IMR-90 (cell line): ENCODE measurements at regions not wholly inside any gene's neighbourhood (a gene's known extent, or its start where the extent isn't known, plus 50 kb on each side); places are given as distances from the start of the nearest gene placed in this dataset.

Experiments used
- ATAC-seq: fragments of 200-7000 bp; cut with Tn5 transposase; 2 replicates; pipeline ENCODE4 v1.9.1; 2020; ENCODE audit warnings: low read depth, mild to moderate bottlenecking, moderate library complexity
- BruUV-seq: library from RNA; stranded (reverse); fragments of 400-500 nt; replicated peaks from 2 replicates; lab custom pipeline; 2021; lab: Mats Ljungman, UMichigan
- CTCF ChIA-PET: fragments of 300-600 bp; formaldehyde crosslinking; extraction: SDS; loops from one replicate; lab custom pipeline; 2021; ENCODE audit warnings: antibody characterized with exemption; lab: Yijun Ruan, JAX
- POLR2A ChIA-PET: fragments of 300-600 bp; sonication (Branson Sonifier 250); formaldehyde crosslinking; loops from one replicate; lab custom pipeline; 2022; ENCODE audit warnings: antibody characterized with exemption; ENCODE audit not compliant: unreplicated experiment; lab: Charles Lee
- DNase-seq: peaks from one replicate; pipeline ENCODE4 v3.0.0; 2013
- H2AFZ ChIP-seq: replicated peaks from 2 replicates; pipeline ENCODE3; 2013; ENCODE audit warnings: low read length, mild to moderate bottlenecking; ENCODE audit not compliant: poor library complexity
- H2AK5ac ChIP-seq: 2 replicates; pipeline ENCODE4 v1.6.1; 2013; ENCODE audit warnings: low read depth, low read length, inconsistent platforms
- H2AK9ac ChIP-seq: replicated peaks from 2 replicates; pipeline ENCODE3; 2013; ENCODE audit warnings: mild to moderate bottlenecking, low read depth, low read length, moderate library complexity; ENCODE audit not compliant: poor library complexity
- H2BK120ac ChIP-seq: 2 replicates; pipeline ENCODE4 v1.6.1; 2013; ENCODE audit warnings: low read depth, low read length, inconsistent platforms
- H2BK15ac ChIP-seq: 3 replicates; pipeline ENCODE4 v1.6.1; 2013; ENCODE audit warnings: low read depth, low read length, inconsistent platforms
- H2BK20ac ChIP-seq: 2 replicates; pipeline ENCODE4 v1.6.1; 2013; ENCODE audit warnings: low read depth, mild to moderate bottlenecking, inconsistent platforms, low read length, moderate library complexity
- H2BK5ac ChIP-seq: 2 replicates; pipeline ENCODE4 v1.6.1; 2013; ENCODE audit warnings: mild to moderate bottlenecking, low read depth, low read length, inconsistent platforms; ENCODE audit not compliant: poor library complexity, severe bottlenecking
- H3K14ac ChIP-seq: replicated peaks from 2 replicates; pipeline ENCODE4 v1.6.1; 2013; ENCODE audit warnings: low read depth, low read length, inconsistent platforms
- H3K18ac ChIP-seq: 2 replicates; pipeline ENCODE4 v1.6.1; 2013; ENCODE audit warnings: low read depth, low read length, control low read depth
- H3K23ac ChIP-seq: 2 replicates; pipeline ENCODE4 v1.6.1; 2013; ENCODE audit warnings: low read depth, low read length, inconsistent platforms
- H3K27ac ChIP-seq: 2 replicates; pipeline ENCODE4 v1.5.1; 2013; ENCODE audit warnings: mild to moderate bottlenecking, control low read depth, low read length; ENCODE audit not compliant: insufficient read depth
- H3K27me3 ChIP-seq: 2 replicates; pipeline ENCODE4 v1.6.1; 2013; ENCODE audit warnings: low read length; ENCODE audit not compliant: control insufficient read depth, insufficient read depth
- H3K36me3 ChIP-seq: 2 replicates; pipeline ENCODE4 v1.6.1; 2013; ENCODE audit warnings: low read length, mixed read lengths; ENCODE audit not compliant: control insufficient read depth, insufficient read depth
- H3K4ac ChIP-seq: 2 replicates; pipeline ENCODE4 v1.6.1; 2013; ENCODE audit warnings: low read depth, low read length, inconsistent platforms
- H3K4me1 ChIP-seq: 2 replicates; pipeline ENCODE4 v1.6.1; 2013; ENCODE audit warnings: low read length, mixed read lengths; ENCODE audit not compliant: control insufficient read depth, insufficient read depth
- H3K4me2 ChIP-seq: 2 replicates; pipeline ENCODE4 v1.6.1; 2013; ENCODE audit warnings: low read depth, mild to moderate bottlenecking, control low read depth, low read length, moderate library complexity
- H3K4me3 ChIP-seq: 2 replicates; pipeline ENCODE4 v1.5.1; 2013; ENCODE audit warnings: low read depth, mild to moderate bottlenecking, control low read depth, low read length, moderate library complexity; ENCODE audit not compliant: insufficient read depth
- H3K56ac ChIP-seq: 2 replicates; pipeline ENCODE4 v1.6.1; 2013; ENCODE audit warnings: low read length, inconsistent platforms; ENCODE audit not compliant: insufficient read depth; ENCODE audit errors: extremely low read depth
- H3K79me1 ChIP-seq, 2 experiments: 2 replicates each; pipeline ENCODE4 v1.6.1; 2013; ENCODE audit warnings: low read length in 2 of 2, inconsistent platforms in 1 of 2, low read depth in 1 of 2
- H3K9ac ChIP-seq: 2 replicates; pipeline ENCODE4 v1.6.1; 2013; ENCODE audit warnings: low read depth, low read length, control low read depth
- H3K9me1 ChIP-seq: 2 replicates; pipeline ENCODE4 v1.6.1; 2013; ENCODE audit warnings: low read length, inconsistent platforms; ENCODE audit not compliant: insufficient read depth
- H3K9me3 ChIP-seq: 2 replicates; pipeline ENCODE4 v1.6.1; 2013; ENCODE audit warnings: low read length; ENCODE audit not compliant: control insufficient read depth, insufficient read depth
- H4K20me1 ChIP-seq: 2 replicates; pipeline ENCODE4 v1.6.1; 2013; ENCODE audit warnings: low read length, inconsistent platforms; ENCODE audit not compliant: insufficient read depth
- H4K5ac ChIP-seq: 2 replicates; pipeline ENCODE4 v1.6.1; 2013; ENCODE audit warnings: mild to moderate bottlenecking, low read depth, low read length, control low read depth
- H4K8ac ChIP-seq, 2 experiments: 2 replicates each; pipeline ENCODE4 v1.6.1; 2013; ENCODE audit warnings: low read depth in 2 of 2, low read length in 2 of 2, control low read depth in 1 of 2, inconsistent platforms in 1 of 2
- H4K91ac ChIP-seq: 2 replicates; pipeline ENCODE4 v1.6.1; 2013; ENCODE audit warnings: low read depth, low read length, inconsistent platforms; ENCODE audit not compliant: insufficient read depth
- BHLHE40 ChIP-seq: fragments of 150-350 bp; IDR thresholded peaks from 2 replicates; pipeline ENCODE4 v1.6.1; 2016; ENCODE audit warnings: mild to moderate bottlenecking, low read depth, low read length
- CEBPB ChIP-seq: IDR thresholded peaks from 2 replicates; pipeline ENCODE4 v1.6.1; 2012; ENCODE audit warnings: low read depth, low read length, improper control_type of control experiment
- CHD1 ChIP-seq: IDR thresholded peaks from 2 replicates; pipeline ENCODE4 v1.6.1; 2012; ENCODE audit warnings: low read depth, low read length, improper control_type of control experiment
- CTCF ChIP-seq: conservative IDR thresholded peaks from 2 replicates; pipeline ENCODE4 v1.5.1; 2012; ENCODE audit warnings: mild to moderate bottlenecking, low read depth, low read length, improper control_type of control experiment
- FOS ChIP-seq: fragments of 150-350 bp; IDR thresholded peaks from 2 replicates; pipeline ENCODE4 v1.6.1; 2016; ENCODE audit warnings: low read depth, low read length
- MAFK ChIP-seq: IDR thresholded peaks from 2 replicates; pipeline ENCODE4 v1.6.1; 2012; ENCODE audit warnings: low read depth, low read length, improper control_type of control experiment
- MAZ ChIP-seq: IDR thresholded peaks from 2 replicates; pipeline ENCODE4 v1.6.1; 2012; ENCODE audit warnings: low read depth, mild to moderate bottlenecking, low read length, improper control_type of control experiment, moderate library complexity, borderline replicate concordance
- MXI1 ChIP-seq: IDR thresholded peaks from 2 replicates; pipeline ENCODE4 v1.6.1; 2012; ENCODE audit warnings: low read depth, mild to moderate bottlenecking, low read length, moderate library complexity, borderline replicate concordance
- NFE2L2 ChIP-seq: fragments of 150-350 bp; IDR thresholded peaks from 2 replicates; pipeline ENCODE4 v1.6.1; 2016; ENCODE audit warnings: low read depth, mild to moderate bottlenecking, low read length
- POLR2A ChIP-seq: IDR thresholded peaks from 2 replicates; pipeline ENCODE4 v1.6.1; 2012; ENCODE audit warnings: mild to moderate bottlenecking, low read depth, low read length
- RAD21 ChIP-seq: IDR thresholded peaks from 2 replicates; pipeline ENCODE4 v1.6.1; 2012; ENCODE audit warnings: low read length, improper control_type of control experiment
- RCOR1 ChIP-seq: IDR thresholded peaks from 2 replicates; pipeline ENCODE4 v1.6.1; 2012; ENCODE audit warnings: mild to moderate bottlenecking, low read length, improper control_type of control experiment; ENCODE audit not compliant: insufficient replicate concordance
- RFX5 ChIP-seq: IDR thresholded peaks from 2 replicates; pipeline ENCODE4 v1.8.0; 2012; ENCODE audit warnings: low read depth, mild to moderate bottlenecking, low read length, moderate library complexity
- SMC3 ChIP-seq: fragments of 150-350 bp; IDR thresholded peaks from 2 replicates; pipeline ENCODE4 v1.6.1; 2016; ENCODE audit warnings: low read depth, mild to moderate bottlenecking, antibody characterized with exemption, low read length, moderate library complexity
- USF2 ChIP-seq: fragments of 150-350 bp; IDR thresholded peaks from 2 replicates; pipeline ENCODE4 v1.6.1; 2017; ENCODE audit warnings: mild to moderate bottlenecking, antibody characterized with exemption, low read length, low read depth
- WGBS, 2 experiments: methylation state at CpG; one replicate each; pipeline versions ENCODE4 v1.1.5 to v1.1.7; 2013; ENCODE audit warnings: missing lambda C conversion rate in 2 of 2; ENCODE audit not compliant: insufficient read length in 1 of 2; ENCODE audit errors: extremely low coverage in 2 of 2; 5-methylcytosine and 5-hydroxymethylcytosine counted together
- dilution Hi-C: fragments of 300-500 bp; cut with HindIII; formaldehyde crosslinking; loops from one replicate; pipeline ENCODE4 v1.14.3; 2018; ENCODE audit warnings: low sequenced_read_pairs; ENCODE audit not compliant: unreplicated experiment
- in situ Hi-C: fragments of 300-500 bp; cut with MboI; formaldehyde crosslinking; loops from 3 replicates; pipeline ENCODE4 v1.14.3; 2019; ENCODE audit warnings: low sequenced_read_pairs, inconsistent platforms, mixed read lengths
- intact Hi-C: fragments of 100-400 bp; cut with micrococcal nuclease; formaldehyde crosslinking; loops from 2 replicates; pipeline ENCODE4 v1.10.0; 2022
- TF ChIP-seq, protein P1 (sequence below): fragments of 150-350 bp; IDR thresholded peaks from 2 replicates; pipeline ENCODE4 v1.6.1; 2016; ENCODE audit warnings: low read depth, mild to moderate bottlenecking, low read length, moderate library complexity, borderline replicate concordance

- ATAC-seq: no peak
- peak overlapping the region in 1 of 2 experiments; percentile 19; a peak in 1 of 4 replicates for H4K8ac ChIP-seq
- BruUV-seq: no TSS peak
- no peak overlapping the region for H4K5ac ChIP-seq
- no peak overlapping the region for H4K91ac ChIP-seq
- H2BK5ac ChIP-seq: peak overlapping the region; percentile 61
- H3K4me1 ChIP-seq: peaks cover 7% of the 10 kb centered on the region
- no peak overlapping the region for H3K14ac ChIP-seq
- H3K4me2 ChIP-seq: no peak overlapping the region
- no peak overlapping the region for H2BK20ac ChIP-seq
- no peaks in the 10 kb centered on the region for H3K36me3 ChIP-seq
- H2AFZ ChIP-seq: no peak overlapping the region
- DNase-seq: no peak
- no peak overlapping the region for H2AK9ac ChIP-seq
- no peak overlapping the region for H2BK15ac ChIP-seq
- H3K4ac ChIP-seq: peak overlapping the region; percentile 65
- ChIA-PET POLR2A (no interaction called here), CTCF (interaction anchor here (0.6 kb wide), 1 partner anchor 74 kb away, joined by 3 read pairs; no protein-coding TSS in a partner anchor)
- no peak overlapping the region for H3K4me3 ChIP-seq
- no peak overlapping the region for H2AK5ac ChIP-seq
- no peaks in the 10 kb centered on the region for H3K27me3 ChIP-seq
- no peak overlapping the region for H3K56ac ChIP-seq
- no peaks in the 10 kb centered on the region for H3K9me3 ChIP-seq
- H3K23ac ChIP-seq: no peak overlapping the region
- peak overlapping the region; percentile 13; the same call in 1 of the 2 replicates for H2BK120ac ChIP-seq
- H3K27ac ChIP-seq: no peak overlapping the region
- H4K20me1 ChIP-seq: peaks cover 4% of the 10 kb centered on the region; the same call in 1 of the 2 replicates
- dilution Hi-C loops (no loop called here), intact Hi-C loops (no loop called here), in situ Hi-C loops (no loop called here)
- peaks cover 2% of the 10 kb centered on the region; the same call in 1 of the 2 replicates for H3K9me1 ChIP-seq
- no peak overlapping the region for H3K9ac ChIP-seq
- H3K79me1 ChIP-seq: peaks cover 22 to 34% of the 10 kb centered on the region in 2 experiments
- no peak overlapping the region for H3K18ac ChIP-seq
- TF ChIP-seq NFE2L2 (no peak), CTCF (no peak), USF2 (no peak), CEBPB (no peak), MAFK (no peak), MAZ (no peak), POLR2A (no peak), RFX5 (no peak), RAD21 (no peak), FOS (no peak), CHD1 (no peak), BHLHE40 (no peak), RCOR1 (no peak), MXI1 (no peak), SMC3 (no peak)
- TF ChIP-seq, protein P1, sequence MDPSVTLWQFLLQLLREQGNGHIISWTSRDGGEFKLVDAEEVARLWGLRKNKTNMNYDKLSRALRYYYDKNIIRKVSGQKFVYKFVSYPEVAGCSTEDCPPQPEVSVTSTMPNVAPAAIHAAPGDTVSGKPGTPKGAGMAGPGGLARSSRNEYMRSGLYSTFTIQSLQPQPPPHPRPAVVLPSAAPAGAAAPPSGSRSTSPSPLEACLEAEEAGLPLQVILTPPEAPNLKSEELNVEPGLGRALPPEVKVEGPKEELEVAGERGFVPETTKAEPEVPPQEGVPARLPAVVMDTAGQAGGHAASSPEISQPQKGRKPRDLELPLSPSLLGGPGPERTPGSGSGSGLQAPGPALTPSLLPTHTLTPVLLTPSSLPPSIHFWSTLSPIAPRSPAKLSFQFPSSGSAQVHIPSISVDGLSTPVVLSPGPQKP: no peak
- no CpG with 5 or more reads among the region's 1 CpG for WGBS, 2 experiments
These were observed 207.9 kb downstream of the TANC2 start for GRCh38 chr17:63173903-63174302.
